HG03565 (cell line): ENCODE measurements at regions not wholly inside any gene's neighbourhood (a gene's known extent, or its start where the extent isn't known, plus 50 kb on each side); places are given as distances from the start of the nearest gene placed in this dataset.

Experiments used
- ATAC-seq: cut with Tn5 transposase; IDR thresholded peaks from one replicate; pipeline ENCODE4 v1.9.1; 2021; ENCODE audit warnings: mild to moderate bottlenecking, moderate library complexity; ENCODE audit not compliant: unreplicated experiment

DNA sequence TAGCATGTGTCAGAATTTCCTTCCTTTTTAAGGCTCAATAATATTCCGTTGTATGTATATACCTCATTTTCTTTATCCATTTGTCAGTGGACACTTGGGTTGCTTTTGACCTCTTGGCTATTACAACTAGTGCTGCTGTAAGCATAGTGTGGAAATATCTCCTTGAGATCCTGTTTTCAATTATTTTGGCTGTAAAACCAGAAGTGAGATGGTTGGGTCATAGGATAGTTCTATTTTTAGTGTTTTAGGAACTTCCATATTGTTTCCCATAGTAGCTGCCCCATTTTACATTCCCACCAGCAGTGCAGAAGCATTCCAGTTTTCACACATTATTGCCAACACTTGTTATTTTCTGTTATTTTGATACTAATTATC is 70.4 kb upstream of the C15orf39 start:
- no peak for ATAC-seq

DNA sequence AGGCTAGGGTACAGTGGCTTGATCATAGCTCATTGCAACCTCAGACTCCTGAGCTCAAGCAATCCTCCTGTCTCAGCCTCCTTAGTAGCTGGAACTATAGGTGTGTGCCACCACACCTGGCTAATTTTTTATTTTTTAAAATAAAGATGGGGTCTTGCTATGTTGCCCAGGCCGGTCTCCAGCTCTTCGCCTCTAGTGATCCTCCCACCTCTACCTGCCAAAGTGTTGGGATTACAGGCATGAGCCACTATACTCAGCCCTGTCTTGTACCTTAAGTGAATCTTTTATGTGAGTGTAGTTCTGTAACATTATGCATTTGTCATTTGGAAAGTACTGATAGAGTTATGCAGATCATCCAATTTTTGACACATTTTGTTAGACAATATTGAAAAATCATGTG is 66.9 kb upstream of the C15orf39 start:
- no peak for ATAC-seq

DNA sequence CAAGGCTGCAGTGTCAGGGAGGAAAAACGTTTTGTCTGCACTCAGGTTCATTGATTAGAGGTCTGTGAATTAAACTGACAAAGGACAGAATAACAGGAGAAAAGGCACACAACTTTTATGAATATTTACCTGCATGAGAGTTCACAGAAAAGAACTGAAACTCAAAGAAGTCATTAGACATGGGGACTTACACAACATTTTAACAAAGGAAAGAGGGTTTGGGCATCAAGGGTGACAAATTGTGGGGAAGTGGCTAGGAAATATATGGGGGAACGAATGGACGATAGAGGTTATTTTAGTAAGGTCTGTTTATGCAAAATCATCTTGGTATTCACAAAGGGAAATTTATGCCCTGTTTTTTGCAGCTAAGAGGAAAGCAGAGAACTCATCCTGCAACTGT is 65.6 kb upstream of the C15orf39 start:
- no peak for ATAC-seq

DNA sequence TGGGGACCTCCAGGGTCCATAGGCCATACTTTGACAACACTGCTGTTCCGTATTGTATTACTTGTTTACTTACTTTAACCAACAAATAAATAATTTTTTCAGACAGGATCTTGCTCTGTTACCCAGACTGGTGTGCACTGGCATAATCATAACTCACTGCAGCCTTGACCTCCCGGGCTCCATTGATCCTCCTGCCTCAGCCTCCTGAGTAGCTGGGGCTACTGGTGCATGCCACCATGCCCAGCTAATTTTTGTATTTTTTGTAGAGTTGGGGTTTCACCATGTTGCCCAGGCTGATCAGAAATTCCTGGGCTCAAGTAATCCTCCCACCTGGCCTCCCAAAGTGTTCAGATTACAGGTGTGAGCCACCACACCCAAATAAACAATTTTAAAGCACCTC is 64.9 kb upstream of the C15orf39 start:
- no peak for ATAC-seq

DNA sequence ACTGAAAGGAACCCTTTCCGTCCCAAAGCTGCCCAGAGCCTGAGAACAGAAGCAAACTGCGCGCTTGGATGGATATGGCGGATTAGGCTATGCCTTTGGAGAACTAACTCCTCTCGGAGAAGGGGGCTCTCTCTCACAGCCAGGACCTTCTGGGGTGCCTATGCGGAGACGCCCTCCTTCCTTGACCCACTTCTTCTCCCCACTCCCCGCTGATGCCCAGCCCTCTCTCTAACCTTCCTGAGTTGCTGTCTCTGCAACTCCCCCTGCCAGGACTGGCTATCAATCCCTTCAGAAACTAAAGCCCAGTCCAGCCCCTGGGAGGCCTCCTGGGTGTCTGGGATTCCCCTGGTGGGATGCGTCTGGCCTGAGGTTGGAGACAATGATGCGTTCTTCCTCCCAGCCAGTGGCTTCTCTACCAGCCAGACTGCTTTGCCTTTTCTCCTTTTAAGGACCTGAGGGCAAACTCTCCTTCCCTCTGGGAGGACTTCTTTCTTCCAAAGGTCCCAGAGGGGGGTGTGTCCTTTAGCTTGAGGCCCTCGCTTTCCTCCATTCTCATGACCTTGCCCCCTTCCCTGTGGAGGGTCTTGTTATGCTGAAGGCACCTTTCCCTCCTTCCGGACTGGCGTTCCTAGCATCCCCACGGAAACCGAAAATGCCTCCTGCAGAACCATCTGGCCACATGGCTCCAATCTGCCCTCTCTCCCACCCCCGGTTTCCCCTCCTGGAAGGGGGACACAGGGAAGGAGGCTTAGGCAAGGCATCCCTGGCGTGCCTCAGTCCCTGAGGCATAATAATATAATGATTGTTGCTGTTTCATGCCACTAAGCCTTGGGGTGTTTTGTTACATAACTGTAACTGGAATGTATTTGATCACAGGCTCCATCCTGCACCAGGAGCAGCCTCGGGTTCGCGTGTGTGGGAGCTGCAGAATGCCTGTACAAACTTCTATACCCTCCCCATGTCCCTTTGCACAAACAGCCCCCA is 63.4 kb upstream of the C15orf39 start:
- no peak for ATAC-seq

DNA sequence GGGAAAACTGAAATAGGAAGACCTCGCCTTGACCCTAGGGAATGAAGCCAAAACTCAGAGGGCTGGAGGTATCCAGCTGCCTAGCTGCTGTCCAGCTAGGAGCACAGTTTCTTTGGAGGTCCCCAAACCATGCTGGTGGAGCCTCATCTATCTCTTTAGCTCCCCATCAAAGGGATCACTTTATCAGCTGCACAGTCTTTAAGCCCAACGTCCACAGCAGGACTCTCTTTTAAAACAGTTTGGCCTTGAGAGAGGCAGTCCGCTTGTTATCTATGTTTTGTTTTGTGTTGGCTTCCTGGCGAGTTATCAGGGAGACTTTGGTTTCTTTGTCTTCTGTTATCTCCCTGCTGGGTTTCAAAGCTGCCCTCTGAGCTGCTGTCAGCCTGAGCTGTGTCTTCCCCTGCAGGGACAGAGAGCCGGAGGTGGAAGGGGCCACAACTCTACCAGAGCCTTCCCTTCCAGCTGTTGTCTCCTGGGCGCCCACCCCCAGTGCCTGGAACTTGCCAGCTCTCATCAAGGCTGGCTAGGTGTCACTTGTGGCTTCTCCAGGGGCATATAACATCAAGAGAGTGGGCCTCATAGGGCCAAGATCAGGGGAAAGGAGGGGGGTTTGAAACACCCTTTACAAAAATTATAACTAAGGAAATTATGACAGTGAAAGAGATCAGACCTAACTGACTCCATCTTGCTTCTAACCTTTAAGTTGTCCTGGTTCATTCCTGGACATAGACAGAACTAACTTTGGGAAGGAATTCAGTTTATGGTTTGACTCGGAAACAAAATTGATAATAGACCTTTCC is 61.4 kb upstream of the C15orf39 start:
- ATAC-seq, result no peak

DNA sequence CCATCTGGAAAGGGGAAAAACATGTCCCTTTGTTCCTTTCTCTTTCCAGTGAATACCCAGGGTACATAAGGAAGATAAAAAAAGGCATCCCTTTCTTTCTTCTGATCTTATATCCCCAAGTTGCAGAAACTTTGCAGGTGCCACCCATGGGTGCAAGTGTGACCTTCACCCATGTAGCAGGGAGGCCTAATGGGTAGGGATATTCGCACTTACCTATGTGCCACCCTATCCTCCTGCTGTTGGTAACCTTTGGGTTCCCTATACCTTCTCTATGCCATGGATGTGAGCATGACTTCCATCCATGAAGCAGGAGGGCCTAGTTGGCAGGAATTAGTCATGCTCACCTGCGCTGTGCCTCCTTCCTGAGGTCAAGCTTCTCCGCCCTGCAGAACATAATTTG is 59.2 kb upstream of the C15orf39 start:
- no peak for ATAC-seq

DNA sequence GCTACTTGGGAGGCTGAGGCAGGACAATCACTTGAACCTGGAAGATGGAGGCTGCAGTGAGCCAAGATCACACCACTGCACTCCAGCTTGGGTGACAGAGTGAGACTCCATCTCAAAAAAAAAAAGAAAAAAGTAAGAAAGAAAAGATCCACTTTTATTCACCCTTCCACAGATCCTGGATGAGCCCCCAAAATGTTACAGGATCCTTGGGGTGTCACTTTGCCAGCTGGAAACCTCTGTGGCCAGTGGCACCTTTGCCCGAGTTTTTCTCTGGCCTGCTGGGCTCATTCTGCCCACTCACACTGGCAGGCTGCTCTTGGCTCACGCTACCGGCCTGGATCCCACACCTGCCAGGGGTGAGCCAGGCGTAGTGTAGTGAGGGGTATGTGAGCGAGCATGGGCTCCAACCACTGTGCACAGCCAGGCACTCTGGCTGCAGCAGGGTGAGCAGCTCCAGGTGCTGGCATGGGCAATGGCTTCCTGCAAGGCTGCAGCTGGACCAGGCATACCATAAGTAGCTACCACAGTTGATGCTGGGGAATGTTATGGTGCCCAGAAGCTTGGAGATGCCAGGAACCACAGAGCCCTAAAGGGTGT is 57.8 kb upstream of the C15orf39 start:
- no peak for ATAC-seq

DNA sequence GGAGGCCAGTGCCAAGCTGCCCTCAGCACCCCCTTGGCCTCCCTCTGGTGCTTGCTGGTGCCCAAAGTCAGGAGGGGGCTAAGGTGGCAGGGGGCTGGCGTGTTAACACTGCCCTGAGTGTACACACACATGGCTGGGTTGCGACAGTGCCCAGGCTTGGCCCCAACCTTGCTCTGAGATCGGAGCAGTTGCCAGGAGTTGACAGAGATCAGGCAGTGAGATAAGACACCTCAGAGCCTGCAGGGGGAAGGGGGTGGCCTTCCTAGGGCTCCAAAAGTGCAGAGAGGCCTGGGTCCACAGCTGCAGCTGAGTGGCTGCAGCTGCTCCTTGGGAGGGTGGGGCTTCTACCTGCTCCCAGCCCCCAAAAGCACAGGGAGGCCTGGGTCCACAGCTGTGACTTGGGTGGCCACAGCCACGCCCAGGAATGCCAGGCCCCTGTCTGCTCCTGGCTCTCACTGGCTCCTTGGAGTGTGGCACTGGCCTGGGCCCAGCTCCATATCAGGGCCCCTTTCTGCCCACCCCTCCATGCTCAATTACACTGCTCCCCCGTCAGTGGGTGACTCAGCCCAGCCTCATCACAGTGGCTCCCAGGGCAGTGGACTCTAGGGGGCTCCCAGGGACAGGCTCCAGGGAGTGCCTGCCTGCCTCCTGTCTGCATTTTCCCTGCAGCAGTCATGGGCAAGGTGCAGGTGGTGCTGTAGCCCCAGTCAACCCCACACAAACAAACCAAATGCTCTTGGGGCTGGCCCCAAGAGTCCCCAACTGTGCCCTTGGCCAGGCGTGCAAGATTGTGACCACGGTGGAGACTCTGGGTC is 56.4 kb upstream of the C15orf39 start:
- no peak for ATAC-seq

DNA sequence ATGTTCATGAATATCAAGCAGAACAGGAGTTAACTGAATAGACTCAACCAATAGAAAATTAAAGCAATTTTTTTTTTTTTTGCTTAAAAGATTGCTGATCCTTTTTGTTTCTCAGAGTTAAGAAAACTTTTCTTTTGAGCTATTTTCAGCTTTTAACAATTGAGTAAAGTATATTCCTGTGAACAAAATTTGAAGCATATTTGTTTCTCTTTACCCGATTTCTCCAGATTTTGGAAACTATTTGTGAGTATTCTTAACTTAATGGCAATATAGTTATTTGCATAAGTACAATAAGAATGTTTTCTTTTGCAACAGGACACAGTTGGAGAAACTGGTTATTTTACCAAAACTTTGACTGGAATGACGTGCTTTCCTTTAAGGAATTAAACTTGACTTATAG is 53.4 kb upstream of the C15orf39 start:
- no peak for ATAC-seq

DNA sequence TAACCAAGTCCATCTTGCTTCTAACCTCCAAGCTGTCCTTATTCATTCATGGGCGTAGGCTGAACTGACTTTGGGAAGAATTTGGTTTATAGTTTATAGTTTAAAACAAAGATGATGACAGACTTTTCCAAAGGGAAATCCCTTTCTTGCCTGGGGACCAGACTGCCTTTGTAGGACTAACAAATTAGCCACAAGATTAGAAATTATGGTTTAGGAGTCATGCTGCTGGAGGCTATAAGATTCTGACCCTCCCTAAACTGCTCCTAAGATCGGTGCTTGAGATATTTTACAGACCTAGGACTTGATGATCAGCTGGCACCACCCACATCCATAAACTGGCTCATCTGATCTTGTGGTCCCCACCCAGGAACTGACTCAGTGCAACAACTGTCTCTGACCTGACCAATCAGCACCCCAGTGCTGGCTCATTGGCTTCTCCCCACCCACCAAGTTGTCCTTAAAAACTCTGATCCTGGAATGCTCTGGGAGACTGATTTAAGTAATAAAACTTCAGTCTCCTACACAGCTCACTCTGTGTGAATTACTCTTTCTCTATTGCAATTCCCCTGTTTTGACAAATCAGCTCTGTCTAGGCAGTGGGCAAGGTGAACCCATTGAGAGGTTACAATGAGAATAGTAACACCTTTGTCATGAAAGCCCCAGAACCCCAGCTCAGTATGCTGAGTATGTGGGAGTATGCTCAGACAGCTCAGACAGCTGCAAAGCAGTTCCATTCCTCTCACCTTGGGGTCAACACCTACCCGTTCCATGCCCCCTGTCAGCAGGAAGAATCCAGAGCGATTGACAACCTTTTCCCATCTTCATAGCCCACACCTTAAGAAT is 51.6 kb upstream of the C15orf39 start:
- ATAC-seq, result no peak

DNA sequence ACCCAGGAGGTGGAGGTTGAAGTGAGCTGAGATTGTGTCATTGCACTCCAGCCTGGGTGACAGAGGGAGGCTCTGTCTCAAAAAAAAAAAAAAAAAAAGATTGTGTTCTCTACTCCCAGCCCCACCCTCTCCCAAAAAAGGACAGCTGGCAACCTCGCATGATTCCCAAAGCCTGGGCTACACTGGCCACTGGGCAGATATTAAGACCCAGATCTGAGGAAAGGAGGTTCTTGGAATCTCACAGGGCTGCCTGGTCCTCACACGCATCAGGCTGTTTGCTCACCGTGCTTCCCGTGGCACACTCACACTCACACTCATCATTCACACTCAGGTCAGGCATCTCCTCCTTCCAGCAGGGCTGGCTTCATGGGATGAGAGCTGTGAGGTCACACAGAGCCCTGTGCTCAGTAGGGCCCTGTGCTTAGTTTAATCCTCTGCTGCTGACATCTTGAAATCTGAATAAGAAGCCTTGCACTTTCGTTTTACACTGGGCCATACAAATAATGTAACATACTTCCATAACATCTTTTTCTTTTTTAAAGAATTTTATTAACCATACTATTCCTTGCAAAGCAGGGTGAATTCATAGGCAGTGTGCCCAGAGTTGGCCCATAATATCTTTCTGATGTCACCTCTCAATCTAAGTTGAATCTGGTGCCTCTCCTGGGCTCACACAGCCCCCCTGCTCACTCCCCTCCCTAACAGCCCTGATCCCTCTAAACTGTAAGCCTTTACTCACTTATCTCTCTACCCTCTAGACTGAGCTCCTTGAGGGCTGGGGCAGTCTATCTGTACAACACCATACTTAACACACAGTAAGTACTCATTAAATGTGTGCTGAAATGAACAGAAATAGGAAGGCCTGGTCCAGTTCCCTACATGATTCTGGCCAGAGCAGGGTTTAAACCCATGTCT is 50.2 kb upstream of the C15orf39 start:
- no peak for ATAC-seq
